ENCODE measurements at regions not wholly inside any gene's neighbourhood (a gene's known extent, or its start where the extent isn't known, plus 50 kb on each side); places are given as distances from the start of the nearest gene placed in this dataset.

DNA sequence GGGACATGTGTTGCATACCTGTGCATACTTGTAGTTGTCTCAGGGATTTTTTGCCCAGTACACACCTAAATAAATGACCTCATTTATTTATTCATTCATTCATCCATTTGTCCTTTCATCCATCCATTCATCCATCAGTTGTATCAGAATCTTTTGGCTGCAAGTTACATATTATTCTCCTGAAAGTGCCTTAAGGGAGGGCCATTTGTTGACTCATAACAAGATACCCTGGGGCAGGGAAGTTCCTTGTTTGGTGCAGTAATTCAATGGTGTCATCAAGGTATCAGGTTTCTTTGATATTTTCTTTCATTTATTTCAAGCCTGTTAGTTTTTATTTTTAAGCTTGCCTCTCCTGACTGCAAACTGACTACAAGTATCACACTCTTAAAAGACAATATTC lies 597.9 kb upstream of the TLE4 start:
- TF ChIP-seq EZH2 (IDR thresholded peaks at IDR 0.05; ENCODE audit: borderline replicate concordance, low read depth, low read length, poor library complexity, severe bottlenecking) = no peak
- no peak for TF ChIP-seq CTCF (conservative IDR thresholded peaks at IDR 0.05; ENCODE audit: low read depth, low read length)

All from A673 (cell line).